ENCODE measurements at regions not wholly inside any gene's neighbourhood (a gene's known extent, or its start where the extent isn't known, plus 50 kb on each side); places are given as distances from the start of the nearest gene placed in this dataset.
A peak's percentile ranks its signal among the peaks of the same experiment; 100 is the strongest.

DNA sequence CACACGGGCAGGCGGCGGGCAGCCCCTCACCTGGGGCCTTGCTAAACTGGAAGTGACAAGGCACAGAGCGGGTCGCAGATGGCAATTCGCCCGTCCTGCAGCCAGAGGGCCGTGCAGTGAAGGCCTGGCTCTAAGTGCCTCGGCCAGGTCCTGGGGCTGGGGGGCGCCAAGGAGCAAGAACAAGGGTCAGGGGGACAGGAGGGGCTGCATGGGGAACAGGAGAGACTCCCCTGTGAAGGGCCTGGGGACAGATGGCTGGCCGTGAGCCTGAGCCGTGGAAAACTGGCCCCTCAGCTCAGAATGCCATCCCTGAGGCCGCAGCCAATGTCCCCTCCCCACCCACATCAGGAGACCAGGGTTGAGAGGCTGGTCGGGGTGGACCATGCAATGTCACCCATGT is 60.0 kb downstream of the RTL6 start:
- no peak overlapping the region for H3K4me3 ChIP-seq (ENCODE audit: control insufficient read depth, low read depth, low read length)
- DNase-seq (ENCODE audit: low read depth) = no peak
- TF ChIP-seq, protein P1, sequence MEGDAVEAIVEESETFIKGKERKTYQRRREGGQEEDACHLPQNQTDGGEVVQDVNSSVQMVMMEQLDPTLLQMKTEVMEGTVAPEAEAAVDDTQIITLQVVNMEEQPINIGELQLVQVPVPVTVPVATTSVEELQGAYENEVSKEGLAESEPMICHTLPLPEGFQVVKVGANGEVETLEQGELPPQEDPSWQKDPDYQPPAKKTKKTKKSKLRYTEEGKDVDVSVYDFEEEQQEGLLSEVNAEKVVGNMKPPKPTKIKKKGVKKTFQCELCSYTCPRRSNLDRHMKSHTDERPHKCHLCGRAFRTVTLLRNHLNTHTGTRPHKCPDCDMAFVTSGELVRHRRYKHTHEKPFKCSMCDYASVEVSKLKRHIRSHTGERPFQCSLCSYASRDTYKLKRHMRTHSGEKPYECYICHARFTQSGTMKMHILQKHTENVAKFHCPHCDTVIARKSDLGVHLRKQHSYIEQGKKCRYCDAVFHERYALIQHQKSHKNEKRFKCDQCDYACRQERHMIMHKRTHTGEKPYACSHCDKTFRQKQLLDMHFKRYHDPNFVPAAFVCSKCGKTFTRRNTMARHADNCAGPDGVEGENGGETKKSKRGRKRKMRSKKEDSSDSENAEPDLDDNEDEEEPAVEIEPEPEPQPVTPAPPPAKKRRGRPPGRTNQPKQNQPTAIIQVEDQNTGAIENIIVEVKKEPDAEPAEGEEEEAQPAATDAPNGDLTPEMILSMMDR (conservative IDR thresholded peaks at IDR 0.05; ENCODE audit: control insufficient read depth, insufficient read depth, low read depth, low read length) = no peak

DNA sequence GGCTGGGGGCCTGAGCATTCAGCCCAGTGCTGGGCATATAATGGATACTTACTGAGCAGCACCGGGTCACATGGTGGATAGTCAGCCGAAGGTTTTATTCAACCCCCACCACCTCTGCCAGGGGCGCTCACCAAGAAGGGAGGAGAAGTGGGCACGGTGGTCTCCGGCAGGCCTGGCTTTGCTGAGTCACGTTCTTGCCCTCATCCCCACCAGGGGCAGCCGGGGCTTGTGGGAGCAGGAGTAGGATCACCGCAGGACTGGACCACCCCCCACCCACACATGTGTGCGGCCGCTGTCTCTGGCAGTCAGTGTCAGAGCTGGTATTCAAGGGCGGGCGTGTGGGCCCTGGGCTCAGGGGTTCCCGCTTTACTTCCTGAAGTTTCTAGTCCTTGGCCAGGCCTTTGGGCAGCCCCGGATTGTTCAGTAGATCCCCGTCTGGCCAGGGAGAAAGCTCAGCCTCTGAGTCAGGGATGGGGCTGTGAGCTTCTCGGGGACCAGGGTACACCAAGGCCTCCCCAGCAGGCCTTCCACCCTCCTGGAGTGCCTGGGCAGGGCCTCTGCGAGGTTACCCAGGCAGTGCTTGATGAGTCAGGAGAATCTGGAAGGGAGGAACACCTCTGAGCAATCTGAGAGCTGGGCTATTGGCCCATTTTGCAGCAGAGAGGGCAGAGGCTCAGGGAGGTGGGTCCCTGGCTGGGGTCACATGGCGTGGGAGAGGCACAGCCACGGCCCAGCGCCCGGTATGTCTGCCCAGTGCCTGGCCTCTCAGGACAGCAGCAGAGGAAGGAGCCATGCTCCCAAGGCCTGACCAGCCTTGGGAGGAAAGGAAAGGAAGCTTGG is 60.6 kb downstream of the RTL6 start:
- no peak overlapping the region for H3K4me3 ChIP-seq (ENCODE audit: control insufficient read depth, low read depth, low read length)
- peak; percentile 57 for DNase-seq (ENCODE audit: low read depth)
- TF ChIP-seq, protein P1 (conservative IDR thresholded peaks at IDR 0.05; ENCODE audit: control insufficient read depth, insufficient read depth, low read depth, low read length) = no peak

- TF ChIP-seq, protein P1 (conservative IDR thresholded peaks at IDR 0.05; ENCODE audit: control insufficient read depth, insufficient read depth, low read depth, low read length) = no peak
- H3K4me3 ChIP-seq (ENCODE audit: control insufficient read depth, low read depth, low read length) = no peak overlapping the region
- no peak for DNase-seq (ENCODE audit: low read depth)
These were observed 61.3 kb downstream of the RTL6 start for GRCh38 chr22:44436736-44437135.

DNA sequence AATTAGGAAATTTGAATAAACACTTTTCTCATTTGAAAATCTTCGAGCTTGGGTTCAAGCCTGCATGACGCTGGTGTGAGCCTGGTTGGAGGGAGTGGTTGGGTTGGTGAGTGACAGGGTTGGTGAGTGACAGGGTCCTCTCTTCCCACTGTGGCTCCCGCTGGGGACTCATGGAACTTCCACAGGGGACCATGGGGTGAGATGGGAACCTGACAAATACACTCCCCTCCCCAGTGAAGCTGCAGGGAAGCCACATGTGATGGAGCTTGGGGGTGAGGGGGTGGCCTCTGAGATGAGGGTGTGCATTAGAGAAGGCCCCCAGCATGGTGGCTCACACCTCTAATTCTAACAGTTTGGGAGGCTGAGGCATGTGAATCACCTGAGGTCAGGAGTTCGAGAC is 66.8 kb downstream of the RTL6 start:
- TF ChIP-seq, protein P1 (conservative IDR thresholded peaks at IDR 0.05; ENCODE audit: control insufficient read depth, insufficient read depth, low read depth, low read length) = no peak
- DNase-seq (ENCODE audit: low read depth) = no peak

GRCh38 chr22:44430716-44431115 is 67.3 kb downstream of the RTL6 start:
- TF ChIP-seq, protein P1 (conservative IDR thresholded peaks at IDR 0.05; ENCODE audit: control insufficient read depth, insufficient read depth, low read depth, low read length) = no peak
- no peak overlapping the region for H3K4me3 ChIP-seq (ENCODE audit: control insufficient read depth, low read depth, low read length)
- no peak for DNase-seq (ENCODE audit: low read depth)

More for the DNA sequence above, 66.8 kb downstream of the RTL6 start:
- H3K4me3 ChIP-seq (ENCODE audit: control insufficient read depth, low read depth, low read length) = no peak overlapping the region

DNA sequence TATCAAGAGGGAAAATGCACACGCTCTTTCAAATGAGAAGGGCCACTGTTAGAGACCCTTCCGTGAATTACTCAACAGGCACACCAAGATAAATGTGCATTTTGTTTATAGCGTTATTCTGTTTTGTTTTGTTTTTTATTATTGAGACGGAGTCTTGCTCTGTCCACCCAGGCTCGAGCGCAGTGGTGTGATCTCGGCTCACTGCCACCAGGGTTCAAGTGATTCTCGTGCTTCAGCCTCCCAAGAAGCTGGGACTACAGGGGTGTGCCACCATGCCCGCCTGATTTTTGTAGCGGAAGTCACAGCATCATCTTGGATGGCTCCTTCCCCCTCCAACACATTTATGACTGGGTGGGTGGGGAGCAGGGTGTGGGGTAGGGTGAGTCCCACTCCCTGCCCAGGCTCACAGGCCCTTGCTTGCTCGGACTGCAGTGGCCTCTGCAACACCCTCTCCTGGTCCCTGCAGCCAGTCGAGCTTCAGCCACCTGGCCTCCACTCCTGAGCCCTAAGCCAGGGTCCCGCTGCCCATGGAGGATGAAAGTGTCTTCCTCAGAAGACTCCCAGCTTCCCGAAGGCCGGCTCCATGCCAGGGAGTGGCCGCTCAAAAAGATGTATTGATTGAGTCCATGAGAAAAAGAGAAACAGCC is 68.0 kb downstream of the RTL6 start:
- no peak for DNase-seq (ENCODE audit: low read depth)
- no peak overlapping the region for H3K4me3 ChIP-seq (ENCODE audit: control insufficient read depth, low read depth, low read length)
- TF ChIP-seq, protein P1 (conservative IDR thresholded peaks at IDR 0.05; ENCODE audit: control insufficient read depth, insufficient read depth, low read depth, low read length) = no peak

Measured in fibroblast of mammary gland (primary cell).